ENCODE measurements at regions not wholly inside any gene's neighbourhood (a gene's known extent, or its start where the extent isn't known, plus 50 kb on each side); places are given as distances from the start of the nearest gene placed in this dataset.

DNA sequence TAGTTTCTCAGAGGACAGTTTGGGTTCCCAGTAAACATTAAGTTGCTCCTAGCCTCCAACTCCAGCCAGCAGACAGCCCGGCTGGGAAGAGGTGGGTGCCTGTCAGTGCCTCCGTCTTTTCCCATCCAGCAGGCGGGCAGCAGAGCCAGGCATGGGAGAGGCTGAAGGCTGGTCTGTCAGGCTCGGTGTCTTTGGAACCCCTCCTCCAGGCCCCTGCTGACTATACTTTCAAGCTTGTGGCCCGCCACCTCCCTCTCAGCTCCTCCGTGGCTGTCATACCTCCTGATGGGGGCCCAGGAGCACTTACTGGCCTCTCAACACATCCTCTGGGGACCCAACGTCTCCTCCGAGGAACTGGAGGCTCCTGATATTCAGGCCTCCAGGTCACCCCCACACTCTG, 140.9 kb downstream of the ACTL8 start:
- H3K27ac ChIP-seq: no peak overlapping the region
- H3K4me3 ChIP-seq: no peak overlapping the region

DNA sequence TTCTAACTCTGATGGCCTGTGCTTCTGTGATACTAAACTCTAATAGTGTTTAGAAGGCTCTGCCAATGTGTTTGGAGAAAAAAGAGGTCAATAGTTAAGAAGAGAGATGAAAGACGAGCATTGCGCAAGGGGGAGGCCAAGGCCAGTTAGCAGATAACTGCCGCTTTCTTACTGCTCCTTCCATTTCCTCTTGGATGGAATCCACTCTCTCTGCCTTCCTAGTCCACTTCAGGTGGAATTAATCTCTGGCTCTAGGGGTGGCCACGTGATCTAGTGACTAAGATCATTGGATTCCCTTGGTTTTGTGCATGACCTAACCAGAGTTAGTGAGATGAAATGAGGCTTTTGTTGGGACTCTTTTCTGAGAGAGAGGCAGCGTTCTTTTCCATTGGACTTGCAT, 148.3 kb downstream of the ACTL8 start:
- Histone ChIP-seq H3K4me3 (no peak overlapping the region), H3K27ac (no peak overlapping the region)

DNA sequence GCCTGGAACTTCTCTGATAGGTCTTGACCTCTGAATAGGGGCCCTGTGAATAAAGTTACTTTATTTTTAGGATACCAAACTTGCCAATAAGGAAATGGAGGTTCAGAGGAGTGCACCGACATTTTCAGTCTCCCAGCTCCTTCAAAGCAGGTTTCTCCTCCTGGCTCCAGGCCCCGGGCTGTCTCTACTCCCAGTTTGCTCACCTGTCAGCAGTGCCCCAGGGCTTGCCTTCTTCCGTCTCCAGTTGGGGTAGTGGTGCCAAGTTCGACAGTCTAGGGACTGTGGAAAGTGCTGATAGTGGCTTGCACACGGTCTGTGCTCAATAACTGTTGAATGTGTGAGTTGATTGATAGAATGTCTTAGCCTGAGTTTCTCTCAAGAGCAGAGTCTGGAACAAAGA, 149.2 kb downstream of the ACTL8 start:
- H3K27ac ChIP-seq: no peak overlapping the region
- no peak overlapping the region for H3K4me3 ChIP-seq

- H3K27ac ChIP-seq: no peak overlapping the region
- H3K4me3 ChIP-seq: no peak overlapping the region
Observed at GRCh38 chr1:17907999-17908398, 152.9 kb downstream of the ACTL8 start.

GRCh38 chr1:17908945-17909344, 153.8 kb downstream of the ACTL8 start:
- no peak overlapping the region for H3K4me3 ChIP-seq
- H3K27ac ChIP-seq: no peak overlapping the region

GRCh38 chr1:17909634-17910033, 154.5 kb downstream of the ACTL8 start:
- Histone ChIP-seq H3K27ac (no peak overlapping the region), H3K4me3 (no peak overlapping the region)

DNA sequence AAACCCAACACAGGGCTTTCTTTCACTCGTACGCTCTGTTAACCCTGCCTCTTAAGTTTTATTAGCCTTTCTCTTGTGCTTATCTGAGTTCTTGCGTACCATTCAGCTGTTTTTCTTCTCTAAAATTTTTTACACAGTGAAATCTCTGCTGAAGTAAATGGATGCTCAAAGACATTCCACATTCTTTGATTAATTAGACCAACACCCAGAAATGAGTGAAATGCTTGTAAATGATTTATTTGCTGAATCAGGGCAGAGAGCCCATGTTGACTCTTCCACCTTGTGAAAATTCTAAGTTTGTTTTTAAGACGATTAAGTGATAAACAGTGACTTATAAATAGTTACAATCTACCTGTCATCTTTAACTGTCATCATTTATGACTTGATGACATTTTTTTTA, 156.7 kb downstream of the ACTL8 start:
- Histone ChIP-seq H3K27ac (no peak overlapping the region), H3K4me3 (no peak overlapping the region)

DNA sequence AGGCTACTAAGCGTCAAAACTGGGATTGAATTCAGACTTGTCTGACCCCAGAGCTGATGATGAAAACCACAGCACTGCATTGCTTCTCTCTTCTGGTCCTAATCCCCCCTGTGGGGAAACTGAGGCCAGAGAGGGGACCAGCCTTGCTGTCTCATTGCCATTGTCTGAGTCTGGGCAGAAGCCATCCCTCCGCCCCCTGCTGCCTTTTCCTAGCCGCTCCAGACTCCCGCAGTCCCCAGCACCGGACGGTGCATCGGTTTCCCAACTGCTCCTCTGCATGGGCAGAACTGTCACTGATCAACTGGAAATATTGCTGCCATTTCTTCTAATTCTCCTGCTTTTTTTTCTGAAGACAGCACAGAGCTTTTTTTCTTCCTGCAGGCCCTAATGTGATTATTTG, 157.4 kb downstream of the ACTL8 start:
- H3K4me3 ChIP-seq: no peak overlapping the region
- H3K27ac ChIP-seq: no peak overlapping the region

GRCh38 chr1:17913326-17914115, 158.4 kb downstream of the ACTL8 start:
- Histone ChIP-seq H3K27ac (no peak overlapping the region), H3K4me3 (no peak overlapping the region)

DNA sequence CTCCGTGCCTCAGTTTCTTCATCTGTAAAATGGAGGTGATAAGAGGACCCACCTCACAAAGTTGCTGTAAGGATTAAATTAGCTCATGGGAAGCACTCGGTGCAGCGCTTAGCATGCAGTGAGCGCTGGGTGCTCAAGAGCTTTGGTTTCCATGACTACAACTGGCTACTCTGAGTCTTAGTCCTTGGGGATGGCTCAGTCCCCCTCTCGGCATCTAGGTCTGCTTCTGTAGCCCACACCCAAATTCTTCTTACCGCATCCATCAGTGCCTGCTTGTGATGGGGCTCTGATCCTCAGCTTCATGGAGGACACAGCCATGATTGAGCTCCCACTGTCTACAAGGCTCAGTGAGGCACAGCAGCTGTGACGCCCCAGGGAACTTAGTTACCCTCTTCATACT, 159.0 kb downstream of the ACTL8 start:
- H3K4me3 ChIP-seq: no peak overlapping the region

DNA sequence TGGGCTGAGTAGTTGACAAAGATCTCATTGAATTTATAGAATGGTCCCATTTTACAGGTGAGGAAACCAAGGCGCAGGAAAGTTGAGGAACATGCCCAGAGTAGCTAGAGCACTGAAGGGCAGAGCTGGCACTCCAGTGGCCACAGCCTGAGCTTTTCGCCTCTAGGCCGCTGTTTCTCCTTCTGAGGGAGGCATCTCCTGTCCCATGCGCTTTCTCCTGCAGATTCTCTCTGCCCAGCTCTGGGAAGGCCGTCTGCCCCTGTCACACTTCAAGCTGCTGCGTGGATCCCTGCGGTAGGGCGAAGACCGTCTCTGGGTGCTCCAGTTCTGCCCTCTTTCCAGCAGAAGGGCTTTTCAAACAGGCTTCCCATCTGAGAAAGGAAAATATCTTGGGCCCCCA, 159.9 kb downstream of the ACTL8 start:
- no peak overlapping the region for H3K4me3 ChIP-seq
- H3K27ac ChIP-seq: no peak overlapping the region

More for the DNA sequence above, 159.0 kb downstream of the ACTL8 start:
- H3K27ac ChIP-seq: no peak overlapping the region

DNA sequence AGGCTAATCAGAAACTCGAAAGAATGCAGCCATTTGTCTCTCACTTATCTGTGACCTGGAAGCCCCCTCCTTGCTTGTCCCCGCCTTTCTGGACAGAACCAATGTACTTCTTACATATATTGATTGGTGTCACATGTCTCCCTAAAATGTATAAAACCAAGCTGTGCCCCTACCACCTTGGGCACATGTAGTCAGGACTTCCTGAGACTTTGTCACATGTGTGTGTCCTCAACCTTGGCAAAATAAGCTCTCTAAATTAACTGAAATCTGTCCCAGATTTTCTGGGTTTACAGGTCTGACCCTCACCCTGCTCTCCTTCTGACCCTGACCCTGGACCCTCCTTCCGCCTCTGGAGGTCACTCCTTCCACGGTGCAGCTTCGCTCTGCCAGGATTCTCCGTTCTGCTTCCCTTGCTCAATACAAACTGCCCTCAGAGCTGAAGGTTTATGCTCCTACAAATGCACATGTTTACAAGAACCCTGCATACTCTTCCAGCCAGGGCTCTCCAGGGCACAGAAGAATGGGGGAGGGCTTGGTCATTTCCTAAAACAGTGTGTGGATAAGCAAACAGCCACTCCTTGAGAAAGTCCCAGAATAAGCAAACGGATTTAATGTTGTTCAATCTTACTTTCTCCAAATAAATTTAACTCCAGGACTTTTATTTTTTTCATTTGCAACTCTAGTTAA, 160.5 kb downstream of the ACTL8 start:
- no peak overlapping the region for H3K27ac ChIP-seq
- H3K4me3 ChIP-seq: no peak overlapping the region

- no peak overlapping the region for H3K4me3 ChIP-seq
- H3K27ac ChIP-seq: no peak overlapping the region
Observed at GRCh38 chr1:17916702-17917101, 161.6 kb downstream of the ACTL8 start.

GRCh38 chr1:17919525-17920439, 164.6 kb downstream of the ACTL8 start:
- Histone ChIP-seq H3K4me3 (no peak overlapping the region), H3K27ac (no peak overlapping the region)

- Histone ChIP-seq H3K27ac (no peak overlapping the region), H3K4me3 (no peak overlapping the region)
Observed at GRCh38 chr1:17920881-17921640, 165.9 kb downstream of the ACTL8 start.

- Histone ChIP-seq H3K27ac (no peak overlapping the region), H3K4me3 (no peak overlapping the region)
Observed at GRCh38 chr1:17922833-17923232, 167.7 kb downstream of the ACTL8 start.

GRCh38 chr1:17923666-17924065, 168.5 kb downstream of the ACTL8 start:
- H3K4me3 ChIP-seq: no peak overlapping the region
- H3K27ac ChIP-seq: no peak overlapping the region

GRCh38 chr1:17924578-17924977, 169.4 kb downstream of the ACTL8 start:
- Histone ChIP-seq H3K27ac (no peak overlapping the region), H3K4me3 (no peak overlapping the region)

DNA sequence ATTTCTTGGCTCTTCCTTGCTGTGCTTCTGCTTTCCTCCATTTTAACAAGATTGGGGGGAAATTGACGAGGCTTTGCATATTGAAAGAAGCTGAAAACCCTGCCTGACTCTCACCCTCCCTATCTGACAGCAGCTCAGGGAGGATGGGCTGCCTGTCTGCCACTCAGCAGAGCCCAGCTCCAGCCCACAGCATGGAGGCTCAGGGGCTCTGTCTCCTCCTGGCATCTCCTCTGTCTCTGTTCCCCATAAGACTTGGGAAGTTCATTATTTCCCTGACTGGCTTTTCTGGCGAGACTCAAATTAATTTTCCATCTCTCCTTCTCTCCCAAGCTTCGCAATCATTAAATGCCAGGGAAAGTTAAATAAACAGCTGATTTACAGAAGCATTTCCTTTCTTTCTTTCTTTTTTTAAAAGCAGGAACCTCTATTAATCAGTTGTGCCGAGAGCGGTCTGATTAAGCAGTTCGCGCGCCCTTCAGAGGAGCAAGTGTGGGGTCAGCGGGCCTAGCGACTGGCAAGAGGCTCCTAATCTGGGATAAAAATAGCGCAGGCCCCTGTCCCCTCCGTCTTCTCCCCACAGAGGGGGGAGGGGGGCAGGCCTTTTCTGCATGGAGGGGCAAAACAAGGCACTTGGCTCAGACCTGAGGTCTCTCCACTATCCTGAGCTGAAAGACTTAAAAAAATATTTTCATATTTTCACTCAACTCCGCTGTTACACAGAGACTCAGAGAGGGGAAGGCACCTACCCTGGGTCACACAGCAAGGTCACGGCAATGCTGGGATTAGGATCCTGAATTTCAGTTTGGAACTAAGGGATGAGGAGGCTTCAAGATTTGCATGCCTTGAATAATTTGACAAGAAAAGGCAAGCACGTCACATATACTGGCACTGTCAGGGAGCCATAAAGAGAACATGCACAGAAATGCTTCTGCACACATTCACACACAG, 170.4 kb downstream of the ACTL8 start:
- H3K27ac ChIP-seq: no peak overlapping the region
- H3K4me3 ChIP-seq: no peak overlapping the region
